Endothelial cell of umbilical vein (primary cell): ENCODE measurements at regions not wholly inside any gene's neighbourhood (a gene's known extent, or its start where the extent isn't known, plus 50 kb on each side); places are given as distances from the start of the nearest gene placed in this dataset.

ENCODE experiments used
- BruUV-seq: library from RNA; stranded (reverse); fragments of 400-500 nt; replicated peaks from 2 replicates; lab custom pipeline; 2021; lab: Mats Ljungman, UMichigan
- CTCF ChIA-PET: fragments of 300-600, 350-600 bp; sonication (Branson Sonifier 250); formaldehyde crosslinking; loops from one replicate; lab custom pipeline; 2021; ENCODE audit warnings: antibody characterized with exemption, inconsistent platforms; lab: Charles Lee
- POLR2A ChIA-PET: fragments of 300-600, 350-600 bp; sonication (Branson Sonifier 250); formaldehyde crosslinking; loops from one replicate; lab custom pipeline; 2021; ENCODE audit warnings: antibody characterized with exemption, inconsistent platforms; lab: Charles Lee
- DNase-seq: peaks from one replicate; pipeline ENCODE4 v3.0.0-alpha.2; 2011; ENCODE audit warnings: low read depth, low spot score
- FAIRE-seq: peaks from 2 replicates; lab custom pipeline; 2011; peaks lifted over from hg19 to GRCh38; lab: Jason Lieb, UNC
- H2AFZ ChIP-seq: 2 replicates; pipeline ENCODE4 v1.6.0; 2012; ENCODE audit warnings: low read depth, low read length, control low read depth, inconsistent platforms
- H3K27ac ChIP-seq: 2 replicates; pipeline ENCODE4 v1.5.1; 2011; ENCODE audit warnings: low read depth, mild to moderate bottlenecking, control low read depth, low read length, moderate library complexity; ENCODE audit not compliant: insufficient read depth
- H3K27me3 ChIP-seq, 2 experiments: 2 replicates each; pipeline versions ENCODE4 v1.6.0 to v1.6.1; 2011; ENCODE audit warnings: low read length in 2 of 2, mixed read lengths in 1 of 2; ENCODE audit not compliant: control insufficient read depth in 2 of 2, insufficient read depth in 2 of 2
- H3K36me3 ChIP-seq, 2 experiments: 2 replicates in 1 of 2; 3 replicates in 1 of 2; pipeline ENCODE4 v1.5.1; 2011; ENCODE audit warnings: low read length in 2 of 2, mild to moderate bottlenecking in 1 of 2, moderate library complexity in 1 of 2; ENCODE audit not compliant: control insufficient read depth in 2 of 2, insufficient read depth in 2 of 2; ENCODE audit errors: extremely low read depth in 1 of 2
- H3K4me1 ChIP-seq: 3 replicates; pipeline ENCODE4 v1.5.1; 2011; ENCODE audit warnings: mild to moderate bottlenecking, low read length; ENCODE audit not compliant: control insufficient read depth, insufficient read depth; ENCODE audit errors: extremely low read depth
- H3K4me2 ChIP-seq: 2 replicates; pipeline ENCODE4 v1.6.1; 2011; ENCODE audit warnings: low read length, control low read depth, mixed read lengths; ENCODE audit not compliant: insufficient read depth
- H3K4me3 ChIP-seq, 3 experiments: fragments of 200-600 bp in 1 of 3; sonication (generic), shearing (Covaris generic) in 1 of 3; replicated peaks in 1 of 3; 2 replicates each; pipeline ENCODE4 v1.5.1; 2011 to 2016; ENCODE audit warnings: control low read depth in 3 of 3, low read length in 3 of 3, mild to moderate bottlenecking in 2 of 3, inconsistent platforms in 1 of 3, low read depth in 1 of 3, moderate library complexity in 1 of 3; ENCODE audit not compliant: insufficient read depth in 1 of 3
- H3K79me2 ChIP-seq: 2 replicates; pipeline ENCODE4 v1.6.0; 2012; ENCODE audit warnings: low read length, inconsistent platforms; ENCODE audit not compliant: control insufficient read depth, insufficient read depth
- H3K9ac ChIP-seq: replicated peaks from 2 replicates; pipeline ENCODE3; 2011; ENCODE audit warnings: low read length, control low read depth; ENCODE audit not compliant: insufficient read depth; ENCODE audit errors: extremely low read depth
- H3K9me1 ChIP-seq: replicated peaks from 3 replicates; pipeline ENCODE4 v1.6.0; 2011; ENCODE audit warnings: mild to moderate bottlenecking, low read length; ENCODE audit not compliant: control insufficient read depth, insufficient read depth; ENCODE audit errors: extremely low read depth
- H3K9me3 ChIP-seq: replicated peaks from 2 replicates; pipeline ENCODE4 v1.5.1; 2012; ENCODE audit warnings: low read length, inconsistent platforms; ENCODE audit not compliant: control insufficient read depth, insufficient read depth
- H4K20me1 ChIP-seq: replicated peaks from 2 replicates; pipeline ENCODE3; 2011; ENCODE audit warnings: mild to moderate bottlenecking, low read length; ENCODE audit not compliant: control insufficient read depth, insufficient read depth; ENCODE audit errors: extremely low read depth
- EZH2 ChIP-seq: IDR thresholded peaks from 2 replicates; pipeline ENCODE4 v1.6.1; 2012; ENCODE audit warnings: borderline replicate concordance, low read depth, mild to moderate bottlenecking, moderate library complexity, low read length, inconsistent platforms; ENCODE audit not compliant: severe bottlenecking
- FOS ChIP-seq: IDR thresholded peaks from 2 replicates; pipeline ENCODE4 v1.6.1; 2011; ENCODE audit warnings: mild to moderate bottlenecking, low read length, moderate library complexity, borderline replicate concordance; ENCODE audit not compliant: insufficient read depth
- GATA2 ChIP-seq: IDR thresholded peaks from 2 replicates; pipeline ENCODE4 v1.7.0; 2011; ENCODE audit warnings: low read depth, mild to moderate bottlenecking, moderate library complexity, mixed read lengths, low read length; ENCODE audit not compliant: insufficient read length, insufficient read depth
- JUN ChIP-seq: IDR thresholded peaks from 2 replicates; pipeline ENCODE4 v1.6.1; 2011; ENCODE audit warnings: borderline replicate concordance, low read depth; ENCODE audit not compliant: insufficient read length, insufficient read depth
- MYC ChIP-seq: IDR thresholded peaks from one replicate; pipeline ENCODE4 v1.6.1; 2011; ENCODE audit warnings: mild to moderate bottlenecking, low read depth, low read length
- POLR2A ChIP-seq: IDR thresholded peaks from 2 replicates; pipeline ENCODE4 v1.6.1; 2012; ENCODE audit warnings: low read depth, mild to moderate bottlenecking, control low read depth, low read length
- POLR2AphosphoS5 ChIP-seq: IDR thresholded peaks from 2 replicates; pipeline ENCODE4 v1.6.1; 2012; ENCODE audit warnings: low read depth, mild to moderate bottlenecking, control low read depth, low read length, moderate library complexity; ENCODE audit not compliant: insufficient read depth
- dilution Hi-C: fragments of 300-500 bp; cut with MboI; formaldehyde crosslinking; loops from one replicate; pipeline ENCODE4 v1.15.0; 2019; ENCODE audit warnings: low sequenced_read_pairs; ENCODE audit not compliant: extremely low pct_ligation_motif_present
- intact Hi-C: fragments of 100-400 bp; cut with micrococcal nuclease; formaldehyde crosslinking; loops from one replicate; pipeline ENCODE4 v1.10.0; 2022
- TF ChIP-seq, protein P1 (sequence below): IDR thresholded peaks from 2 replicates; pipeline ENCODE4 v1.6.1; 2011; ENCODE audit not compliant: insufficient read depth, insufficient read length
- TF ChIP-seq, protein P2 (sequence below), 2 donors: IDR thresholded peaks; 1 replicate in 1 of 2; 2 replicates in 1 of 2; pipeline ENCODE4 v1.5.1; 2011; ENCODE audit warnings: low read length in 2 of 2, mild to moderate bottlenecking in 2 of 2, moderate library complexity in 2 of 2, control low read depth in 1 of 2, inconsistent platforms in 1 of 2, low read depth in 1 of 2; ENCODE audit not compliant: insufficient read depth in 1 of 2; ENCODE audit errors: extremely low read depth in 1 of 2

DNA sequence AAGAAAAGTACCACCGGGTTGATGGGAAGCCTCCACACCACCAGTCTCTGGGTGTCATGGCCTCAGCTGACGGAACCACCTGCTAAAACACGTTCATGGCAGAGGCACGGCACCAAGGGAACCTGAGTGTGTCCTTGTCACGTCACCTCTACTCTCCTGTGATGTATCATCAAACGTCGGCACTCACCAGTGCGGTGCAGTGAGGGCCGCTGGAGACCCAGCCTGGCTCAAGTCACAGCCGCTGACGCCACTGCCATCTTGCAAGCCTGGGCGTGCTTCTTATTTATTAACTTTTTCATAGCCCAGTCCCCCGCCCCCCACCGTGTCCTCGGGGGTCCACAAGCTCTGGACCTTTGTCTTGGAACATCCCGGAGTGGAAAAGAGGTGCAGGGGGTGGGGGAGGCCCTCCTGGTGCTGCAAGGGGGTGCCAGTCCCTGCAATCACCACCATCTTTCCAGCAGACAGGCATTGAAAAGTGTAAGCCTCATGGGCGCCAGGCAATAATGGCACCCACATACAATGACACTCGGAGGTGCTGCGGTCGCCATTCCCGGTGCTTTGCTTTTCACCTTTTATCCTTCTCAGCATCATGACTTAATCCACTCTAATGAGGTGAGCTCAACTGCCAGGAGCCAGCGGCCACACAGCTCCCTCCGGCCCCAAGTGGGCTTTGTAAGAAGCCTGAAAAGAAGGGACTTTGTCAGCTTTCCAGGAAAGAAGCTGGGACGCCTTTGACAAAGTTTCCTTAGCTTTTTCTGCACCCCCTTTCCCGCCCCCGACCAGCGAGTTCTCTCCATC lies 202.3 kb upstream of the IRX1 start:
- Histone ChIP-seq H4K20me1 (no peaks in the 10 kb centered on the region), H3K9me1 (no peaks in the 10 kb centered on the region), H3K9ac (no peak overlapping the region), H3K4me2 (no peak overlapping the region), H3K9me3 (peaks cover 3% of the 10 kb centered on the region), H3K4me3 (no peak overlapping the region), H3K27me3 (no peaks in the 10 kb centered on the region), H2AFZ (no peak overlapping the region), H3K36me3 (no peaks in the 10 kb centered on the region), H3K27ac (no peak overlapping the region), H3K4me1 (no peaks in the 10 kb centered on the region), H3K79me2 (no peaks in the 10 kb centered on the region)
- DNase-seq (no peak), FAIRE-seq (no peak)
- POLR2A ChIA-PET, result no interaction called here
- dilution Hi-C loops (no loop called here), intact Hi-C loops (no loop called here)
- BruUV-seq, result no TSS peak
- CTCF ChIA-PET, result no interaction called here
- TF ChIP-seq MYC (no peak), EZH2 (no peak), POLR2A (no peak), JUN (no peak), POLR2AphosphoS5 (no peak), FOS (no peak), GATA2 (no peak)
- TF ChIP-seq, protein P1, sequence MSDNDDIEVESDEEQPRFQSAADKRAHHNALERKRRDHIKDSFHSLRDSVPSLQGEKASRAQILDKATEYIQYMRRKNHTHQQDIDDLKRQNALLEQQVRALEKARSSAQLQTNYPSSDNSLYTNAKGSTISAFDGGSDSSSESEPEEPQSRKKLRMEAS, result no peak
- TF ChIP-seq, protein P2, sequence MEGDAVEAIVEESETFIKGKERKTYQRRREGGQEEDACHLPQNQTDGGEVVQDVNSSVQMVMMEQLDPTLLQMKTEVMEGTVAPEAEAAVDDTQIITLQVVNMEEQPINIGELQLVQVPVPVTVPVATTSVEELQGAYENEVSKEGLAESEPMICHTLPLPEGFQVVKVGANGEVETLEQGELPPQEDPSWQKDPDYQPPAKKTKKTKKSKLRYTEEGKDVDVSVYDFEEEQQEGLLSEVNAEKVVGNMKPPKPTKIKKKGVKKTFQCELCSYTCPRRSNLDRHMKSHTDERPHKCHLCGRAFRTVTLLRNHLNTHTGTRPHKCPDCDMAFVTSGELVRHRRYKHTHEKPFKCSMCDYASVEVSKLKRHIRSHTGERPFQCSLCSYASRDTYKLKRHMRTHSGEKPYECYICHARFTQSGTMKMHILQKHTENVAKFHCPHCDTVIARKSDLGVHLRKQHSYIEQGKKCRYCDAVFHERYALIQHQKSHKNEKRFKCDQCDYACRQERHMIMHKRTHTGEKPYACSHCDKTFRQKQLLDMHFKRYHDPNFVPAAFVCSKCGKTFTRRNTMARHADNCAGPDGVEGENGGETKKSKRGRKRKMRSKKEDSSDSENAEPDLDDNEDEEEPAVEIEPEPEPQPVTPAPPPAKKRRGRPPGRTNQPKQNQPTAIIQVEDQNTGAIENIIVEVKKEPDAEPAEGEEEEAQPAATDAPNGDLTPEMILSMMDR (IDR thresholded peaks at IDR 0.05; ENCODE audit: extremely low read depth in 1 of 2, insufficient read depth in 1 of 2, low read depth in 1 of 2, low read length in 2 of 2), result no peak
